Stomach (tissue), 4 donors: ENCODE measurements at regions not wholly inside any gene's neighbourhood (a gene's known extent, or its start where the extent isn't known, plus 50 kb on each side); places are given as distances from the start of the nearest gene placed in this dataset.

Source experiments
- CTCF ChIP-seq, 7 experiments: fragments of 450-650 bp in 4 of 7; fragments of 200-600 bp in 3 of 7; sonication (generic) in 3 of 7; IDR thresholded peaks; one replicate each; pipeline ENCODE4 v1.5.1; 2016 to 2019; ENCODE audit warnings: antibody characterized with exemption in 7 of 7, control low read depth in 2 of 7, mild to moderate bottlenecking in 1 of 7
- EP300 ChIP-seq: sonication (generic); formaldehyde crosslinking; IDR thresholded peaks from one replicate; pipeline ENCODE4 v1.6.1; 2017; ENCODE audit warnings: antibody characterized with exemption
- POLR2A ChIP-seq, 4 donors: fragments of 450-650 bp; IDR thresholded peaks; one replicate each; pipeline ENCODE4 v1.6.1; 2016; ENCODE audit warnings: antibody characterized with exemption in 4 of 4, control low read depth in 2 of 4, mild to moderate bottlenecking in 1 of 4, moderate library complexity in 1 of 4
- POLR2AphosphoS5 ChIP-seq, 3 donors: sonication (generic); formaldehyde crosslinking; IDR thresholded peaks; one replicate each; pipeline ENCODE4 v1.6.1; 2016; ENCODE audit warnings: antibody characterized with exemption in 3 of 3

GRCh38 chr21:36551321-36551720 lies 71.4 kb upstream of the CLDN14 start:
- no peak for TF ChIP-seq POLR2A (IDR thresholded peaks at IDR 0.05)
- no peak for TF ChIP-seq CTCF (IDR thresholded peaks at IDR 0.05)
- TF ChIP-seq POLR2AphosphoS5 (IDR thresholded peaks at IDR 0.05): no peak
- TF ChIP-seq EP300: no peak
